VCaP (cell line): ENCODE measurements at regions not wholly inside any gene's neighbourhood (a gene's known extent, or its start where the extent isn't known, plus 50 kb on each side); places are given as distances from the start of the nearest gene placed in this dataset.

Experiments
- H3K27ac ChIP-seq: fragments of 450-650 bp; 2 replicates; pipeline ENCODE4 v1.5.1; 2017
- CTCF ChIP-seq: fragments of 450-650 bp; conservative IDR thresholded peaks from 2 replicates; pipeline ENCODE4 v1.5.1; 2017; ENCODE audit warnings: mild to moderate bottlenecking, moderate library complexity

GRCh38 chr2:39852831-39853230 is 73.8 kb upstream of the THUMPD2 start:
- TF ChIP-seq CTCF, result no peak
- H3K27ac ChIP-seq, result no peak overlapping the region

- TF ChIP-seq CTCF, result no peak
- H3K27ac ChIP-seq, result no peak overlapping the region
These were observed 72.6 kb upstream of the THUMPD2 start for GRCh38 chr2:39851651-39852110.

- H3K27ac ChIP-seq, result no peak overlapping the region
- no peak for TF ChIP-seq CTCF
These were observed 72.2 kb upstream of the THUMPD2 start for GRCh38 chr2:39851251-39851650.

GRCh38 chr2:39849982-39850526 is 71.0 kb upstream of the THUMPD2 start:
- no peak overlapping the region for H3K27ac ChIP-seq
- TF ChIP-seq CTCF, result no peak

- no peak overlapping the region for H3K27ac ChIP-seq
- no peak for TF ChIP-seq CTCF
These were observed 70.0 kb upstream of the THUMPD2 start for GRCh38 chr2:39849064-39849463.

- TF ChIP-seq CTCF, result no peak
- H3K27ac ChIP-seq, result no peak overlapping the region
These were observed 66.5 kb upstream of the THUMPD2 start for GRCh38 chr2:39845460-39846146.

GRCh38 chr2:39839261-39839848 is 60.3 kb upstream of the THUMPD2 start:
- TF ChIP-seq CTCF, result no peak
- no peak overlapping the region for H3K27ac ChIP-seq
